DND-41 (cell line): ENCODE measurements at regions not wholly inside any gene's neighbourhood (a gene's known extent, or its start where the extent isn't known, plus 50 kb on each side); places are given as distances from the start of the nearest gene placed in this dataset.

Experiments used
- ATAC-seq: fragments of 200-7000 bp; cut with Tn5 transposase; 3 replicates; pipeline ENCODE4 v1.9.1; 2021; ENCODE audit warnings: low read depth; ENCODE audit not compliant: insufficient read depth
- DNase-seq: peaks from one replicate; pipeline ENCODE4 v3.0.0-alpha.2; 2020
- H2AFZ ChIP-seq: 2 replicates; pipeline ENCODE4 v1.6.0; 2012; ENCODE audit warnings: low read depth, low read length
- H3K27ac ChIP-seq: 2 replicates; pipeline ENCODE4 v1.5.1; 2012; ENCODE audit warnings: low read length, inconsistent platforms
- H3K27me3 ChIP-seq: fragments of 200-600 bp; sonication (generic); 2 replicates; pipeline ENCODE4 v1.6.0; 2012; ENCODE audit warnings: low read length, mild to moderate bottlenecking, inconsistent platforms; ENCODE audit not compliant: insufficient read depth, poor library complexity
- H3K36me3 ChIP-seq: 2 replicates; pipeline ENCODE4 v1.5.1; 2012; ENCODE audit warnings: low read length, inconsistent platforms; ENCODE audit not compliant: insufficient read depth
- H3K4me1 ChIP-seq: 2 replicates; pipeline ENCODE4 v1.5.1; 2012; ENCODE audit warnings: mild to moderate bottlenecking, low read length; ENCODE audit not compliant: insufficient read depth
- H3K4me2 ChIP-seq: 2 replicates; pipeline ENCODE4 v1.6.0; 2012; ENCODE audit warnings: mild to moderate bottlenecking, moderate library complexity, low read length, inconsistent platforms; ENCODE audit not compliant: insufficient read depth
- H3K4me3 ChIP-seq, 2 experiments: fragments of 200-600 bp in 1 of 2; shearing (Covaris generic) in 1 of 2; 2 replicates each; pipeline ENCODE4 v1.5.1; 2012 to 2016; ENCODE audit warnings: inconsistent platforms in 2 of 2, low read length in 2 of 2, mild to moderate bottlenecking in 2 of 2, low read depth in 1 of 2, moderate library complexity in 1 of 2
- H3K79me2 ChIP-seq: 2 replicates; pipeline ENCODE4 v1.6.0; 2012; ENCODE audit warnings: low read length, inconsistent platforms; ENCODE audit not compliant: insufficient read depth
- H3K9ac ChIP-seq: 2 replicates; pipeline ENCODE4 v1.6.0; 2012; ENCODE audit warnings: low read depth, mild to moderate bottlenecking, inconsistent platforms, low read length, moderate library complexity
- H3K9me3 ChIP-seq: 2 replicates; pipeline ENCODE4 v1.5.1; 2012; ENCODE audit warnings: low read length, moderate library complexity, mild to moderate bottlenecking, inconsistent platforms; ENCODE audit not compliant: insufficient read depth, severe bottlenecking
- H4K20me1 ChIP-seq: 2 replicates; pipeline ENCODE4 v1.6.0; 2012; ENCODE audit warnings: low read length; ENCODE audit not compliant: insufficient read depth
- EZH2 ChIP-seq: IDR thresholded peaks from 3 replicates; pipeline ENCODE4 v1.6.1; 2012; ENCODE audit warnings: borderline replicate concordance, low read depth, mild to moderate bottlenecking, moderate library complexity, low read length, inconsistent platforms; ENCODE audit not compliant: severe bottlenecking
- TF ChIP-seq, protein P1 (sequence below): IDR thresholded peaks from 2 replicates; pipeline ENCODE4 v1.5.1; 2012; ENCODE audit warnings: borderline replicate concordance, low read length, moderate library complexity, mild to moderate bottlenecking; ENCODE audit not compliant: poor library complexity, severe bottlenecking; ENCODE audit errors: extremely low read depth

DNA sequence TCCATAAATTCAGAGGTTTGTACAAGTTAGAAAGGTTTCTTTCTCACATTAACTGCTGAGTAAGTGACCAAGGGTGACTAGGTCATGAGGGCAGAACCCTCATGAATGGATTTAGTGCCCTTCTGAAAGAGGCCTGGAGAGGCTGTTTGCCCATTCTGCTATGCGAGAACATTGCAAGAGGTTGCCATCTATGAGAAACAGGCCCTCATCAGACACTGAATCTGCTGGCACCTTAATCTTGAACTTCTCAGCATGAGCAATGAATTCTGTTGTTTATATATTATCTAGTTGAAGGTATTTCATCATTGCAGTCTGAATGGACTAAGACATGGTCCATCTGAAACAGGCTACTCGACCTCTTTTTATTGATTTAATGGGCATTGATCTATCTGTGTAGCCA is 96.2 kb upstream of the GPRIN3 start:
- H3K4me3 ChIP-seq = no peak overlapping the region
- ATAC-seq (no peak), DNase-seq (no peak)
- no peak overlapping the region for H3K9ac ChIP-seq
- no peaks in the 10 kb centered on the region for H4K20me1 ChIP-seq
- TF ChIP-seq, protein P1, sequence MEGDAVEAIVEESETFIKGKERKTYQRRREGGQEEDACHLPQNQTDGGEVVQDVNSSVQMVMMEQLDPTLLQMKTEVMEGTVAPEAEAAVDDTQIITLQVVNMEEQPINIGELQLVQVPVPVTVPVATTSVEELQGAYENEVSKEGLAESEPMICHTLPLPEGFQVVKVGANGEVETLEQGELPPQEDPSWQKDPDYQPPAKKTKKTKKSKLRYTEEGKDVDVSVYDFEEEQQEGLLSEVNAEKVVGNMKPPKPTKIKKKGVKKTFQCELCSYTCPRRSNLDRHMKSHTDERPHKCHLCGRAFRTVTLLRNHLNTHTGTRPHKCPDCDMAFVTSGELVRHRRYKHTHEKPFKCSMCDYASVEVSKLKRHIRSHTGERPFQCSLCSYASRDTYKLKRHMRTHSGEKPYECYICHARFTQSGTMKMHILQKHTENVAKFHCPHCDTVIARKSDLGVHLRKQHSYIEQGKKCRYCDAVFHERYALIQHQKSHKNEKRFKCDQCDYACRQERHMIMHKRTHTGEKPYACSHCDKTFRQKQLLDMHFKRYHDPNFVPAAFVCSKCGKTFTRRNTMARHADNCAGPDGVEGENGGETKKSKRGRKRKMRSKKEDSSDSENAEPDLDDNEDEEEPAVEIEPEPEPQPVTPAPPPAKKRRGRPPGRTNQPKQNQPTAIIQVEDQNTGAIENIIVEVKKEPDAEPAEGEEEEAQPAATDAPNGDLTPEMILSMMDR = no peak
- no peak for TF ChIP-seq EZH2
- no peak overlapping the region for H2AFZ ChIP-seq
- H3K27ac ChIP-seq = no peak overlapping the region
- no peak overlapping the region for H3K4me2 ChIP-seq
- no peaks in the 10 kb centered on the region for H3K9me3 ChIP-seq
- no peaks in the 10 kb centered on the region for H3K27me3 ChIP-seq
- no peaks in the 10 kb centered on the region for H3K79me2 ChIP-seq
- no peaks in the 10 kb centered on the region for H3K36me3 ChIP-seq
- no peaks in the 10 kb centered on the region for H3K4me1 ChIP-seq

DNA sequence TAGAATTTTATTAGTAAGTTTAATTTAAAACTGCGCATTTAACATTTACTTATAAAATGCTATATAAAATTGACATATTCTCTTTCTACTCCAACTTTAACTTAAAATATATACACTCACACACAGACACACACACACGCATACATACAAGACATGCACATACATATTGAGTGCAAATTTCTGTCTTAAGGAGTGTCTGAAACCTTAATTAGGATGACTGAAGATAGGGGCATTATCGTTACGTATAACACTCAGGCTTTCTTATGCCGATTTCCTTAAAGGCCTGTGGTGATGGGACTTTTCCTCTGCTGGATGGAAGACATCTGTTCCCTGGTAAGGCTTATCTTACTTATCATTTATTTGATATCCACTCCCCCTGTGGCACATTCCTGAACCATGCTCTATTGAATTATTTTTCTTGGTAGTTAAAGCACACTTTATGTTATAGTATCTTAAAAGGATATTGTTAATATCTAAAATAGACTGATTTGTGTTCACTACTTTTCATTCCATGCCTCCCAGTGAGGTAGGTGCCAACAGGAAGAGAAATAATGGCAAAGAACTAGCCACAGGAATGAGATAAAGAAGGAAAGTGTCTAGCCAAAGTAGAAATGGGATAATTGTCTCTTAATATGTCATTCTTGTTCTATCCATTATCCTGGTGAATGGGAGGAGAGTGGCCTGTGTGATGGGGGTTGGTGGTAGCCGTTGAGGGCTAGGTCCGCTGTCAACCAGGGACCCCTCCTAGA is 92.9 kb upstream of the GPRIN3 start:
- Histone ChIP-seq H3K27me3 (no peaks in the 10 kb centered on the region), H3K4me1 (no peaks in the 10 kb centered on the region), H3K4me3 (no peak overlapping the region), H3K27ac (no peak overlapping the region), H3K36me3 (no peaks in the 10 kb centered on the region), H3K9ac (no peak overlapping the region), H4K20me1 (no peaks in the 10 kb centered on the region), H3K9me3 (no peaks in the 10 kb centered on the region), H2AFZ (no peak overlapping the region), H3K79me2 (no peaks in the 10 kb centered on the region), H3K4me2 (no peak overlapping the region)
- ATAC-seq = no peak
- no peak for TF ChIP-seq EZH2
- TF ChIP-seq, protein P1 = no peak
- no peak for DNase-seq

DNA sequence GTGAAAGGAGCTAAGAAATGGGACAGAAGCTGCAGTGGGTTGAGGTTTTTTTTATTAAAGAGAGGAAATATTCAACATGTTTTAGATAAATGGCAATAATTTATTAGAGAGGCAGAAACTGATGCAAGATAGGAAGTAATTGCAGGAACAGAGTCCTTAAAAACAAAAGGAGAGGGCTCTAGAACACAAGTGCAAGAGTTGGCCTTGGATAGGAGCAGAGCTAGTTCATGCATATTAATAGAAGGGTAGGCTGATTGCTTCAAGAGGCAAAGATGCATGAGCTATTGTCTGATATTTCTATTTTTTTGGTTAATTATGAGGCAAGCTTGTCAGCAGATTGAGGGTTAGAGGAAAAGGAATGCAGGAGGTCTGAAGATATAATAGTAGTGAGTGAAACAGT is 91.0 kb upstream of the GPRIN3 start:
- H3K36me3 ChIP-seq = no peaks in the 10 kb centered on the region
- DNase-seq = no peak
- no peak for TF ChIP-seq EZH2
- TF ChIP-seq, protein P1 = no peak
- no peaks in the 10 kb centered on the region for H3K4me1 ChIP-seq
- no peak overlapping the region for H3K9ac ChIP-seq
- no peak overlapping the region for H3K4me2 ChIP-seq
- no peak overlapping the region for H2AFZ ChIP-seq
- H3K4me3 ChIP-seq = no peak overlapping the region
- H4K20me1 ChIP-seq = no peaks in the 10 kb centered on the region
- H3K27ac ChIP-seq = no peak overlapping the region
- ATAC-seq = no peak
- no peaks in the 10 kb centered on the region for H3K9me3 ChIP-seq
- no peaks in the 10 kb centered on the region for H3K27me3 ChIP-seq
- no peaks in the 10 kb centered on the region for H3K79me2 ChIP-seq
